ENCODE measurements at regions not wholly inside any gene's neighbourhood (a gene's known extent, or its start where the extent isn't known, plus 50 kb on each side); places are given as distances from the start of the nearest gene placed in this dataset.

- TF ChIP-seq, protein P1, sequence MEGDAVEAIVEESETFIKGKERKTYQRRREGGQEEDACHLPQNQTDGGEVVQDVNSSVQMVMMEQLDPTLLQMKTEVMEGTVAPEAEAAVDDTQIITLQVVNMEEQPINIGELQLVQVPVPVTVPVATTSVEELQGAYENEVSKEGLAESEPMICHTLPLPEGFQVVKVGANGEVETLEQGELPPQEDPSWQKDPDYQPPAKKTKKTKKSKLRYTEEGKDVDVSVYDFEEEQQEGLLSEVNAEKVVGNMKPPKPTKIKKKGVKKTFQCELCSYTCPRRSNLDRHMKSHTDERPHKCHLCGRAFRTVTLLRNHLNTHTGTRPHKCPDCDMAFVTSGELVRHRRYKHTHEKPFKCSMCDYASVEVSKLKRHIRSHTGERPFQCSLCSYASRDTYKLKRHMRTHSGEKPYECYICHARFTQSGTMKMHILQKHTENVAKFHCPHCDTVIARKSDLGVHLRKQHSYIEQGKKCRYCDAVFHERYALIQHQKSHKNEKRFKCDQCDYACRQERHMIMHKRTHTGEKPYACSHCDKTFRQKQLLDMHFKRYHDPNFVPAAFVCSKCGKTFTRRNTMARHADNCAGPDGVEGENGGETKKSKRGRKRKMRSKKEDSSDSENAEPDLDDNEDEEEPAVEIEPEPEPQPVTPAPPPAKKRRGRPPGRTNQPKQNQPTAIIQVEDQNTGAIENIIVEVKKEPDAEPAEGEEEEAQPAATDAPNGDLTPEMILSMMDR (IDR thresholded peaks at IDR 0.05 in 4 of 5, conservative IDR thresholded peaks at IDR 0.05 in 1 of 5): no peak
- TF ChIP-seq POLR2A (IDR thresholded peaks at IDR 0.05): no peak
Measured at GRCh38 chr16:6678586-6678985, 654.1 kb upstream of the RBFOX1 start.
